Endothelial cell of umbilical vein (primary cell): ENCODE measurements at regions not wholly inside any gene's neighbourhood (a gene's known extent, or its start where the extent isn't known, plus 50 kb on each side); places are given as distances from the start of the nearest gene placed in this dataset.

Source experiments
- BruUV-seq: library from RNA; stranded (reverse); fragments of 400-500 nt; replicated peaks from 2 replicates; lab custom pipeline; 2021; lab: Mats Ljungman, UMichigan
- CTCF ChIA-PET: fragments of 300-600, 350-600 bp; sonication (Branson Sonifier 250); formaldehyde crosslinking; loops from one replicate; lab custom pipeline; 2021; ENCODE audit warnings: antibody characterized with exemption, inconsistent platforms; lab: Charles Lee
- POLR2A ChIA-PET: fragments of 300-600, 350-600 bp; sonication (Branson Sonifier 250); formaldehyde crosslinking; loops from one replicate; lab custom pipeline; 2021; ENCODE audit warnings: antibody characterized with exemption, inconsistent platforms; lab: Charles Lee
- DNase-seq: peaks from one replicate; pipeline ENCODE4 v3.0.0-alpha.2; 2011; ENCODE audit warnings: low read depth, low spot score
- FAIRE-seq: peaks from 2 replicates; lab custom pipeline; 2011; peaks lifted over from hg19 to GRCh38; lab: Jason Lieb, UNC
- H2AFZ ChIP-seq: 2 replicates; pipeline ENCODE4 v1.6.0; 2012; ENCODE audit warnings: low read depth, low read length, control low read depth, inconsistent platforms
- H3K27ac ChIP-seq: 2 replicates; pipeline ENCODE4 v1.5.1; 2011; ENCODE audit warnings: low read depth, mild to moderate bottlenecking, control low read depth, low read length, moderate library complexity; ENCODE audit not compliant: insufficient read depth
- H3K27me3 ChIP-seq, 2 experiments: 2 replicates each; pipeline versions ENCODE4 v1.6.0 to v1.6.1; 2011; ENCODE audit warnings: low read length in 2 of 2, mixed read lengths in 1 of 2; ENCODE audit not compliant: control insufficient read depth in 2 of 2, insufficient read depth in 2 of 2
- H3K36me3 ChIP-seq, 2 experiments: 2 replicates in 1 of 2; 3 replicates in 1 of 2; pipeline ENCODE4 v1.5.1; 2011; ENCODE audit warnings: low read length in 2 of 2, mild to moderate bottlenecking in 1 of 2, moderate library complexity in 1 of 2; ENCODE audit not compliant: control insufficient read depth in 2 of 2, insufficient read depth in 2 of 2; ENCODE audit errors: extremely low read depth in 1 of 2
- H3K4me1 ChIP-seq: 3 replicates; pipeline ENCODE4 v1.5.1; 2011; ENCODE audit warnings: mild to moderate bottlenecking, low read length; ENCODE audit not compliant: control insufficient read depth, insufficient read depth; ENCODE audit errors: extremely low read depth
- H3K4me2 ChIP-seq: 2 replicates; pipeline ENCODE4 v1.6.1; 2011; ENCODE audit warnings: low read length, control low read depth, mixed read lengths; ENCODE audit not compliant: insufficient read depth
- H3K4me3 ChIP-seq, 3 experiments: fragments of 200-600 bp in 1 of 3; sonication (generic), shearing (Covaris generic) in 1 of 3; replicated peaks in 1 of 3; 2 replicates each; pipeline ENCODE4 v1.5.1; 2011 to 2016; ENCODE audit warnings: control low read depth in 3 of 3, low read length in 3 of 3, mild to moderate bottlenecking in 2 of 3, inconsistent platforms in 1 of 3, low read depth in 1 of 3, moderate library complexity in 1 of 3; ENCODE audit not compliant: insufficient read depth in 1 of 3
- H3K79me2 ChIP-seq: 2 replicates; pipeline ENCODE4 v1.6.0; 2012; ENCODE audit warnings: low read length, inconsistent platforms; ENCODE audit not compliant: control insufficient read depth, insufficient read depth
- H3K9ac ChIP-seq: replicated peaks from 2 replicates; pipeline ENCODE3; 2011; ENCODE audit warnings: low read length, control low read depth; ENCODE audit not compliant: insufficient read depth; ENCODE audit errors: extremely low read depth
- H3K9me1 ChIP-seq: replicated peaks from 3 replicates; pipeline ENCODE4 v1.6.0; 2011; ENCODE audit warnings: mild to moderate bottlenecking, low read length; ENCODE audit not compliant: control insufficient read depth, insufficient read depth; ENCODE audit errors: extremely low read depth
- H3K9me3 ChIP-seq: replicated peaks from 2 replicates; pipeline ENCODE4 v1.5.1; 2012; ENCODE audit warnings: low read length, inconsistent platforms; ENCODE audit not compliant: control insufficient read depth, insufficient read depth
- H4K20me1 ChIP-seq: replicated peaks from 2 replicates; pipeline ENCODE3; 2011; ENCODE audit warnings: mild to moderate bottlenecking, low read length; ENCODE audit not compliant: control insufficient read depth, insufficient read depth; ENCODE audit errors: extremely low read depth
- CTCF ChIP-seq, 2 donors: IDR thresholded peaks; 1 replicate in 1 of 2; 2 replicates in 1 of 2; pipeline ENCODE4 v1.5.1; 2011; ENCODE audit warnings: low read length in 2 of 2, mild to moderate bottlenecking in 2 of 2, moderate library complexity in 2 of 2, control low read depth in 1 of 2, inconsistent platforms in 1 of 2, low read depth in 1 of 2; ENCODE audit not compliant: insufficient read depth in 1 of 2; ENCODE audit errors: extremely low read depth in 1 of 2
- EZH2 ChIP-seq: IDR thresholded peaks from 2 replicates; pipeline ENCODE4 v1.6.1; 2012; ENCODE audit warnings: borderline replicate concordance, low read depth, mild to moderate bottlenecking, moderate library complexity, low read length, inconsistent platforms; ENCODE audit not compliant: severe bottlenecking
- FOS ChIP-seq: IDR thresholded peaks from 2 replicates; pipeline ENCODE4 v1.6.1; 2011; ENCODE audit warnings: mild to moderate bottlenecking, low read length, moderate library complexity, borderline replicate concordance; ENCODE audit not compliant: insufficient read depth
- GATA2 ChIP-seq: IDR thresholded peaks from 2 replicates; pipeline ENCODE4 v1.7.0; 2011; ENCODE audit warnings: low read depth, mild to moderate bottlenecking, moderate library complexity, mixed read lengths, low read length; ENCODE audit not compliant: insufficient read length, insufficient read depth
- JUN ChIP-seq: IDR thresholded peaks from 2 replicates; pipeline ENCODE4 v1.6.1; 2011; ENCODE audit warnings: borderline replicate concordance, low read depth; ENCODE audit not compliant: insufficient read length, insufficient read depth
- MAX ChIP-seq: IDR thresholded peaks from 2 replicates; pipeline ENCODE4 v1.6.1; 2011; ENCODE audit not compliant: insufficient read depth, insufficient read length
- MYC ChIP-seq: IDR thresholded peaks from one replicate; pipeline ENCODE4 v1.6.1; 2011; ENCODE audit warnings: mild to moderate bottlenecking, low read depth, low read length
- POLR2A ChIP-seq: IDR thresholded peaks from 2 replicates; pipeline ENCODE4 v1.6.1; 2012; ENCODE audit warnings: low read depth, mild to moderate bottlenecking, control low read depth, low read length
- POLR2AphosphoS5 ChIP-seq: IDR thresholded peaks from 2 replicates; pipeline ENCODE4 v1.6.1; 2012; ENCODE audit warnings: low read depth, mild to moderate bottlenecking, control low read depth, low read length, moderate library complexity; ENCODE audit not compliant: insufficient read depth
- dilution Hi-C: fragments of 300-500 bp; cut with MboI; formaldehyde crosslinking; loops from one replicate; pipeline ENCODE4 v1.15.0; 2019; ENCODE audit warnings: low sequenced_read_pairs; ENCODE audit not compliant: extremely low pct_ligation_motif_present
- intact Hi-C: fragments of 100-400 bp; cut with micrococcal nuclease; formaldehyde crosslinking; loops from one replicate; pipeline ENCODE4 v1.10.0; 2022

- H4K20me1 ChIP-seq, result no peaks in the 10 kb centered on the region
- FAIRE-seq, result no peak
- BruUV-seq, result no TSS peak
- intact Hi-C loops (no loop called here), dilution Hi-C loops (no loop called here)
- H3K27ac ChIP-seq, result no peak overlapping the region
- H3K9me3 ChIP-seq, result no peaks in the 10 kb centered on the region
- ChIA-PET CTCF (interaction anchor here (1.1 kb wide), 1 partner anchor 19 kb away, joined by 3 read pairs; no protein-coding TSS in a partner anchor), POLR2A (no interaction called here)
- no peak overlapping the region for H3K4me3 ChIP-seq
- H3K36me3 ChIP-seq, result no peaks in the 10 kb centered on the region
- no peaks in the 10 kb centered on the region for H3K27me3 ChIP-seq
- no peak overlapping the region for H3K9ac ChIP-seq
- peaks cover 13% of the 10 kb centered on the region for H3K4me1 ChIP-seq
- TF ChIP-seq MYC, result no peak
- TF ChIP-seq FOS, result no peak
- TF ChIP-seq GATA2, result no peak
- TF ChIP-seq MAX, result no peak
- TF ChIP-seq EZH2, result no peak
- TF ChIP-seq POLR2AphosphoS5, result no peak
- no peak for TF ChIP-seq JUN
- no peak for TF ChIP-seq POLR2A
- no peak for TF ChIP-seq CTCF (IDR thresholded peaks at IDR 0.05; ENCODE audit: extremely low read depth in 1 of 2, insufficient read depth in 1 of 2, low read depth in 1 of 2, low read length in 2 of 2)
- H2AFZ ChIP-seq, result no peak overlapping the region
- no peaks in the 10 kb centered on the region for H3K79me2 ChIP-seq
- DNase-seq, result no peak
- no peak overlapping the region for H3K4me2 ChIP-seq
- H3K9me1 ChIP-seq, result no peaks in the 10 kb centered on the region
These were observed 91.6 kb upstream of the NUDT6 start for GRCh38 chr4:123014038-123014437.
